OCI-LY7 (cell line): ENCODE measurements at regions not wholly inside any gene's neighbourhood (a gene's known extent, or its start where the extent isn't known, plus 50 kb on each side); places are given as distances from the start of the nearest gene placed in this dataset.
"Not testable (repeated sequence)": the region's sequence is repeated elsewhere in the genome, so short reads cannot be mapped to it uniquely, and the experiment has no call there.

Experiments used
- BruUV-seq: library from RNA; stranded (reverse); fragments of 400-500 nt; replicated peaks from 2 replicates; lab custom pipeline; 2021; lab: Mats Ljungman, UMichigan
- CTCF ChIA-PET: fragments of 300-600 bp; sonication (Branson Sonifier 250); formaldehyde crosslinking; loops from one replicate; lab custom pipeline; 2022; ENCODE audit warnings: antibody characterized with exemption; ENCODE audit not compliant: unreplicated experiment; lab: Charles Lee
- POLR2A ChIA-PET: fragments of 300-600 bp; sonication (Branson Sonifier 250); formaldehyde crosslinking; loops from one replicate; lab custom pipeline; 2022; ENCODE audit warnings: antibody characterized with exemption; lab: Charles Lee
- DNase-seq: peaks from one replicate; pipeline ENCODE4 v3.0.0-alpha.2; 2015; ENCODE audit warnings: low spot score
- H2AFZ ChIP-seq: fragments of 200-600 bp; sonication (generic), shearing (Covaris generic); 2 replicates; pipeline ENCODE4 v1.6.1; 2014; ENCODE audit warnings: mild to moderate bottlenecking, antibody characterized with exemption, low read length, moderate library complexity
- H3K27ac ChIP-seq: fragments of 200-600 bp; sonication (generic); 2 replicates; pipeline ENCODE4 v1.5.1; 2014; ENCODE audit warnings: mixed run types, low read depth, mild to moderate bottlenecking, moderate library complexity, low read length, inconsistent platforms; ENCODE audit not compliant: poor library complexity, severe bottlenecking
- H3K36me3 ChIP-seq: fragments of 200-600 bp; sonication (generic); 2 replicates; pipeline ENCODE4 v1.6.1; 2014; ENCODE audit warnings: mild to moderate bottlenecking, antibody characterized with exemption, low read length, moderate library complexity, mixed read lengths; ENCODE audit not compliant: insufficient read depth
- H3K4me1 ChIP-seq: fragments of 200-600 bp; sonication (generic); 2 replicates; pipeline ENCODE4 v1.5.1; 2014; ENCODE audit warnings: mild to moderate bottlenecking, low read length; ENCODE audit not compliant: insufficient read depth, poor library complexity, severe bottlenecking
- H3K4me2 ChIP-seq: fragments of 200-600 bp; sonication (generic); 2 replicates; pipeline ENCODE4 v1.6.1; 2014; ENCODE audit warnings: mild to moderate bottlenecking, low read length
- H3K4me3 ChIP-seq: fragments of 200-600 bp; sonication (generic); 2 replicates; pipeline ENCODE4 v1.5.1; 2014; ENCODE audit warnings: mild to moderate bottlenecking, low read depth, low read length; ENCODE audit not compliant: poor library complexity, severe bottlenecking
- H3K79me2 ChIP-seq: fragments of 200-600 bp; sonication (generic); 2 replicates; pipeline ENCODE4 v1.6.1; 2016; ENCODE audit warnings: low read depth, mild to moderate bottlenecking, low read length, moderate library complexity, mixed read lengths; ENCODE audit not compliant: insufficient read depth
- H3K9me2 ChIP-seq: fragments of 200-600 bp; sonication (generic); 2 replicates; pipeline ENCODE4 v1.6.1; 2016; ENCODE audit warnings: mild to moderate bottlenecking, low read length, mixed read lengths; ENCODE audit not compliant: insufficient read depth
- H3K9me3 ChIP-seq: fragments of 200-600 bp; sonication (generic); 2 replicates; pipeline ENCODE4 v1.6.1; 2014; ENCODE audit warnings: mild to moderate bottlenecking, mixed run types, low read length, mixed read lengths
- H4K20me1 ChIP-seq: fragments of 200-600 bp; sonication (generic); 2 replicates; pipeline ENCODE4 v1.6.1; 2014; ENCODE audit warnings: mild to moderate bottlenecking, antibody characterized with exemption, low read length, moderate library complexity, mixed read lengths; ENCODE audit not compliant: insufficient read depth
- CTCF ChIP-seq: fragments of 200-600 bp; sonication (generic); conservative IDR thresholded peaks from 2 replicates; pipeline ENCODE4 v1.5.1; 2014; ENCODE audit warnings: mild to moderate bottlenecking, antibody characterized with exemption, low read length, moderate library complexity, mixed read lengths
- EZH2phosphoT487 ChIP-seq: fragments of 200-600 bp; sonication (generic); IDR thresholded peaks from 2 replicates; pipeline ENCODE4 v1.6.1; 2018; ENCODE audit warnings: low read depth, borderline replicate concordance, mild to moderate bottlenecking, mixed run types, antibody characterized with exemption, low read length, moderate library complexity, mixed read lengths
- intact Hi-C: fragments of 100-400 bp; cut with micrococcal nuclease; formaldehyde crosslinking; loops from one replicate; pipeline ENCODE4 v1.10.0; 2022; ENCODE audit not compliant: unreplicated experiment

DNA sequence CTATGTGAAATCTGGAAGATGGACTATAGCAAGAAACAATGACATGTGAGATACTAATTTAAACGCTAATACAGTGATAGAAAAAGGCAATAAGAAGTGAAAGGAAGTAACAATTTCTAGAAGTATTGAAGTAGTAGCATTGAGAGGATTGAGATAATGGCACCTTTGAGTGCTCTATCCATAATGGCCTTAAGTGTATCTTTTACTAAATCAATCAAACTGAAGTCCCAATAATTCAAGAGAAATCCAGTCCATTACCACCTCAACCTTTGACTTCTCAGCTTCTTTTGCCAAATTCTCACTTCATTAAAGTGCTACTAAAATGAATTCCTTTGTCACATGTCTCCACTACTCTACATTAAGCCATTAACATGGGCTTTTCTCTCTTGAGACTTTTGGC lies 82.6 kb upstream of the KYNU start:
- Histone ChIP-seq H3K79me2 (no peaks in the 10 kb centered on the region), H3K9me3 (no peaks in the 10 kb centered on the region), H3K4me2 (no peak overlapping the region), H3K36me3 (no peaks in the 10 kb centered on the region), H2AFZ (no peak overlapping the region), H3K4me3 (no peak overlapping the region), H3K9me2 (no peaks in the 10 kb centered on the region), H4K20me1 (no peaks in the 10 kb centered on the region), H3K4me1 (no peaks in the 10 kb centered on the region), H3K27ac (no peak overlapping the region)
- no TSS peak for BruUV-seq
- CTCF ChIA-PET, result no interaction called here
- TF ChIP-seq CTCF (no peak), EZH2phosphoT487 (no peak)
- intact Hi-C loops, result no loop called here
- POLR2A ChIA-PET, result no interaction called here
- DNase-seq, result no peak

GRCh38 chr2:142792328-142792727 lies 85.1 kb upstream of the KYNU start:
- CTCF ChIA-PET, result not testable (repeated sequence)

GRCh38 chr2:142791335-142791734 lies 86.1 kb upstream of the KYNU start:
- no peaks in the 10 kb centered on the region for H3K9me3 ChIP-seq
- no peak overlapping the region for H3K4me3 ChIP-seq
- no TSS peak for BruUV-seq
- POLR2A ChIA-PET, result no interaction called here
- DNase-seq, result no peak
- CTCF ChIA-PET, result no interaction called here
- H4K20me1 ChIP-seq, result no peaks in the 10 kb centered on the region
- intact Hi-C loops, result no loop called here
- no peak overlapping the region for H3K27ac ChIP-seq
- no peaks in the 10 kb centered on the region for H3K9me2 ChIP-seq
- H3K4me1 ChIP-seq, result no peaks in the 10 kb centered on the region
- H3K4me2 ChIP-seq, result no peak overlapping the region
- no peaks in the 10 kb centered on the region for H3K36me3 ChIP-seq
- no peak for TF ChIP-seq EZH2phosphoT487
- no peak for TF ChIP-seq CTCF
- no peak overlapping the region for H2AFZ ChIP-seq
- H3K79me2 ChIP-seq, result no peaks in the 10 kb centered on the region

More at GRCh38 chr2:142792328-142792727, 85.1 kb upstream of the KYNU start:
- H3K4me1 ChIP-seq, H3K36me3 ChIP-seq, H3K79me2 ChIP-seq, H3K4me3 ChIP-seq, H3K9me3 ChIP-seq, H2AFZ ChIP-seq, H3K27ac ChIP-seq, H3K4me2 ChIP-seq, BruUV-seq, DNase-seq, intact Hi-C loops, H4K20me1 ChIP-seq, H3K9me2 ChIP-seq: not testable (repeated sequence)
- POLR2A ChIA-PET, result interaction anchor here (0.6 kb wide), 1 partner anchor 527 kb away, joined by 3 read pairs; no protein-coding TSS in a partner anchor
